H9 (cell line): ENCODE measurements at regions not wholly inside any gene's neighbourhood (a gene's known extent, or its start where the extent isn't known, plus 50 kb on each side); places are given as distances from the start of the nearest gene placed in this dataset.

Source experiments
- DNase-seq: peaks from one replicate; pipeline ENCODE4 v3.0.0-alpha.2; 2017
- H2AFZ ChIP-seq: one replicate; pipeline ENCODE4 v1.6.1; 2013; ENCODE audit warnings: mild to moderate bottlenecking, low read length, control low read depth, moderate library complexity
- H2AK5ac ChIP-seq: 2 replicates; pipeline ENCODE4 v1.6.1; 2013; ENCODE audit warnings: low read length, control low read depth, mixed read lengths; ENCODE audit not compliant: insufficient read length
- H2BK120ac ChIP-seq: one replicate; pipeline ENCODE4 v1.6.1; 2013; ENCODE audit warnings: low read depth, mild to moderate bottlenecking, low read length, control low read depth, inconsistent platforms; ENCODE audit not compliant: poor library complexity, severe bottlenecking
- H2BK12ac ChIP-seq: 2 replicates; pipeline ENCODE4 v1.6.1; 2013; ENCODE audit warnings: low read length, control low read depth, mixed read lengths, low read depth; ENCODE audit not compliant: insufficient read length
- H2BK15ac ChIP-seq: 2 replicates; pipeline ENCODE4 v1.6.1; 2013; ENCODE audit warnings: low read depth, low read length, control low read depth
- H2BK20ac ChIP-seq: one replicate; pipeline ENCODE4 v1.6.1; 2013; ENCODE audit warnings: low read depth, mild to moderate bottlenecking, low read length, control low read depth, inconsistent platforms; ENCODE audit not compliant: poor library complexity, severe bottlenecking
- H2BK5ac ChIP-seq: 2 replicates; pipeline ENCODE4 v1.6.1; 2013; ENCODE audit warnings: low read length, control low read depth, mixed read lengths; ENCODE audit not compliant: insufficient read length
- H3K14ac ChIP-seq: 2 replicates; pipeline ENCODE4 v1.6.1; 2013; ENCODE audit warnings: low read length, control low read depth; ENCODE audit not compliant: insufficient read depth
- H3K18ac ChIP-seq: 2 replicates; pipeline ENCODE4 v1.6.1; 2013; ENCODE audit warnings: low read depth, mild to moderate bottlenecking, mixed read lengths, low read length, control low read depth; ENCODE audit not compliant: insufficient read length
- H3K23ac ChIP-seq: 2 replicates; pipeline ENCODE4 v1.6.1; 2013; ENCODE audit warnings: low read length, control low read depth, mixed read lengths, low read depth; ENCODE audit not compliant: insufficient read length
- H3K23me2 ChIP-seq: 2 replicates; pipeline ENCODE4 v1.6.1; 2013; ENCODE audit warnings: low read depth, mild to moderate bottlenecking, mixed read lengths, low read length, control low read depth; ENCODE audit not compliant: insufficient read length, poor library complexity, severe bottlenecking
- H3K27ac ChIP-seq: 2 replicates; pipeline ENCODE4 v1.5.1; 2013; ENCODE audit warnings: low read length, control low read depth, mixed read lengths, low read depth; ENCODE audit not compliant: insufficient read length
- H3K27me3 ChIP-seq: 2 replicates; pipeline ENCODE4 v1.6.1; 2013; ENCODE audit warnings: low read length, control low read depth, inconsistent platforms; ENCODE audit not compliant: insufficient read depth
- H3K4ac ChIP-seq: 2 replicates; pipeline ENCODE4 v1.6.1; 2013; ENCODE audit warnings: low read depth, mild to moderate bottlenecking, control low read depth, inconsistent platforms, low read length, moderate library complexity
- H3K4me1 ChIP-seq: 2 replicates; pipeline ENCODE4 v1.6.1; 2013; ENCODE audit warnings: low read length, control low read depth, inconsistent platforms; ENCODE audit not compliant: insufficient read depth
- H3K4me2 ChIP-seq: 2 replicates; pipeline ENCODE4 v1.6.1; 2013; ENCODE audit warnings: low read length, control low read depth, mixed read lengths; ENCODE audit not compliant: insufficient read length, insufficient read depth
- H3K56ac ChIP-seq: 2 replicates; pipeline ENCODE4 v1.6.1; 2013; ENCODE audit warnings: low read depth, mild to moderate bottlenecking, mixed read lengths, low read length, control low read depth; ENCODE audit not compliant: insufficient read length
- H3K79me1 ChIP-seq: 2 replicates; pipeline ENCODE4 v1.6.1; 2013; ENCODE audit warnings: low read depth, mild to moderate bottlenecking, moderate library complexity, low read length, control low read depth, inconsistent platforms; ENCODE audit not compliant: insufficient read depth, poor library complexity, severe bottlenecking
- H3K79me2 ChIP-seq: 2 replicates; pipeline ENCODE4 v1.6.1; 2013; ENCODE audit warnings: low read length, control low read depth, inconsistent platforms; ENCODE audit not compliant: insufficient read depth
- H3K9ac ChIP-seq: 2 replicates; pipeline ENCODE4 v1.6.1; 2013; ENCODE audit warnings: low read length, control low read depth, mixed read lengths; ENCODE audit not compliant: insufficient read length; ENCODE audit errors: extremely low read depth
- H3K9me3 ChIP-seq: one replicate; pipeline ENCODE4 v1.6.1; 2013; ENCODE audit warnings: low read depth, low read length, inconsistent platforms; ENCODE audit not compliant: control insufficient read depth
- H3T11ph ChIP-seq: one replicate; pipeline ENCODE4 v1.6.1; 2013; ENCODE audit warnings: mild to moderate bottlenecking, low read length, control low read depth, inconsistent platforms
- H4K20me1 ChIP-seq: one replicate; pipeline ENCODE4 v1.6.1; 2013; ENCODE audit not compliant: control insufficient read depth, insufficient read length, insufficient read depth
- H4K5ac ChIP-seq: 2 replicates; pipeline ENCODE4 v1.6.1; 2013; ENCODE audit warnings: low read depth, mild to moderate bottlenecking, mixed read lengths, low read length, control low read depth; ENCODE audit not compliant: insufficient read length
- H4K8ac ChIP-seq: replicated peaks from 2 replicates; pipeline ENCODE4 v1.6.1; 2013; ENCODE audit warnings: low read length, control low read depth, mixed read lengths, low read depth; ENCODE audit not compliant: insufficient read length
- H4K91ac ChIP-seq: 2 replicates; pipeline ENCODE4 v1.6.1; 2013; ENCODE audit warnings: low read depth, mild to moderate bottlenecking, moderate library complexity, mixed read lengths, low read length, control low read depth; ENCODE audit not compliant: insufficient read length
- H3K27ac Mint-ChIP-seq, 3 experiments: 2 replicates in 2 of 3; 3 replicates in 1 of 3; pipeline ENCODE4 v1.8.0; 2020 to 2021; ENCODE audit warnings: mixed read lengths in 3 of 3, mild to moderate bottlenecking in 1 of 3, moderate library complexity in 1 of 3
- H3K27me3 Mint-ChIP-seq: 2 replicates; pipeline ENCODE4 v1.8.0; 2021; ENCODE audit warnings: low read depth, mild to moderate bottlenecking, moderate library complexity, mixed read lengths
- H3K36me3 Mint-ChIP-seq, 3 experiments: 2 replicates in 2 of 3; 3 replicates in 1 of 3; pipeline ENCODE4 v1.8.0; 2020 to 2021; ENCODE audit warnings: low read depth in 3 of 3, mixed read lengths in 3 of 3; ENCODE audit not compliant: insufficient read depth in 1 of 3
- H3K4me1 Mint-ChIP-seq, 2 experiments: 2 replicates each; pipeline ENCODE4 v1.8.0; 2020; ENCODE audit warnings: mixed read lengths in 2 of 2
- H3K4me3 Mint-ChIP-seq, 2 experiments: 2 replicates in 1 of 2; 3 replicates in 1 of 2; pipeline ENCODE4 v1.8.0; 2020 to 2021; ENCODE audit warnings: mild to moderate bottlenecking in 2 of 2, mixed read lengths in 2 of 2, moderate library complexity in 1 of 2
- H3K9me3 Mint-ChIP-seq, 2 experiments: 2 replicates in 1 of 2; 3 replicates in 1 of 2; pipeline ENCODE4 v1.8.0; 2020; ENCODE audit warnings: mild to moderate bottlenecking in 2 of 2, mixed read lengths in 2 of 2, moderate library complexity in 1 of 2
- WGBS: extraction: QIAGEN DNeasy Blood & Tissue Kit; methylation state at CpG from one replicate; pipeline ENCODE4 v1.1.7; 2013; ENCODE audit warnings: missing lambda C conversion rate, low lambda C conversion rate, mixed read lengths; ENCODE audit not compliant: insufficient read length; ENCODE audit errors: extremely low coverage; 5-methylcytosine and 5-hydroxymethylcytosine counted together
- TF ChIP-seq, protein P1 (sequence below): fragments of 200-600 bp; sonication (generic); conservative IDR thresholded peaks from 3 replicates; pipeline ENCODE4 v1.8.0; 2021; ENCODE audit warnings: antibody characterized with exemption, mild to moderate bottlenecking

DNA sequence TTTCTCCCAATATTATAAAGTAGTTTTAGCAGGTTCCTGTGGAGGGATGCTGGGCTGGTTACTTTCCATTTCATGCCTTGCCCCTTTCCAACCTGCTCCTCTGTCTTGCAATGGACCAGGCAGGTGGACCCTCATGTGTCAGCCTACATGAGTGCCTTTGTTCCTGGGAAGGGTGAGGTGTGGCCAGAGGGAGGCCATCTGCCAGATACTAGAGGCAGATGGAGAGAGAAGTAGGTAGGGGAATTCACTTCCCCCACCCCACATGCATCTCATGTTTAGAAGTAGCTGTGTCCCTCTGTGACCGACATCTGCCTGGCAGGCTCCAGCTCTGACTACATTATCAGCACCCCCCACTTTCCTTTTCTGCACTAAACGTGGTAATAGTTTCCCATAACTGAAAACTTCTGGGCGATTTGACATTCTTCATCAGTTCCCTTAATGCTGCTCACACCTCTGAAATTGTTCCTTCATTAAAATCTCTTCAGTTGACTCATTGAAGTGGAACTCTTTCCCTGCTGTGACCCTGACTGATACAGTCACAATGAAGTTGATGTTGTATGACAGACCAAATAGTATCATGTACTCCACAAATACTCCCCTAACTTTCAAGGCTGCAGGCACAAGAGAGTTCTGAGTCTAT is 396.3 kb upstream of the FZD8 start:
- TF ChIP-seq, protein P1, sequence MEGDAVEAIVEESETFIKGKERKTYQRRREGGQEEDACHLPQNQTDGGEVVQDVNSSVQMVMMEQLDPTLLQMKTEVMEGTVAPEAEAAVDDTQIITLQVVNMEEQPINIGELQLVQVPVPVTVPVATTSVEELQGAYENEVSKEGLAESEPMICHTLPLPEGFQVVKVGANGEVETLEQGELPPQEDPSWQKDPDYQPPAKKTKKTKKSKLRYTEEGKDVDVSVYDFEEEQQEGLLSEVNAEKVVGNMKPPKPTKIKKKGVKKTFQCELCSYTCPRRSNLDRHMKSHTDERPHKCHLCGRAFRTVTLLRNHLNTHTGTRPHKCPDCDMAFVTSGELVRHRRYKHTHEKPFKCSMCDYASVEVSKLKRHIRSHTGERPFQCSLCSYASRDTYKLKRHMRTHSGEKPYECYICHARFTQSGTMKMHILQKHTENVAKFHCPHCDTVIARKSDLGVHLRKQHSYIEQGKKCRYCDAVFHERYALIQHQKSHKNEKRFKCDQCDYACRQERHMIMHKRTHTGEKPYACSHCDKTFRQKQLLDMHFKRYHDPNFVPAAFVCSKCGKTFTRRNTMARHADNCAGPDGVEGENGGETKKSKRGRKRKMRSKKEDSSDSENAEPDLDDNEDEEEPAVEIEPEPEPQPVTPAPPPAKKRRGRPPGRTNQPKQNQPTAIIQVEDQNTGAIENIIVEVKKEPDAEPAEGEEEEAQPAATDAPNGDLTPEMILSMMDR = no peak
- Histone ChIP-seq H2AK5ac (no peak overlapping the region), H4K91ac (no peak overlapping the region), H4K8ac (no peak overlapping the region), H4K20me1 (no peaks in the 10 kb centered on the region), H2AFZ (no peak overlapping the region), H3K14ac (no peak overlapping the region), H2BK12ac (no peak overlapping the region), H3T11ph (no peak overlapping the region), H3K4me2 (no peak overlapping the region), H3K27me3 (no peaks in the 10 kb centered on the region), H3K4me1 (no peaks in the 10 kb centered on the region), H3K27ac (no peak overlapping the region), H2BK15ac (no peak overlapping the region), H2BK120ac (no peak overlapping the region), H3K9ac (no peak overlapping the region), H2BK20ac (no peak overlapping the region), H3K18ac (no peak overlapping the region), H3K23me2 (no peaks in the 10 kb centered on the region), H3K23ac (no peak overlapping the region), H2BK5ac (no peak overlapping the region), H3K9me3 (no peaks in the 10 kb centered on the region), H3K56ac (no peak overlapping the region), H3K4ac (no peak overlapping the region), H3K79me1 (no peaks in the 10 kb centered on the region), H3K79me2 (no peaks in the 10 kb centered on the region), H4K5ac (no peak overlapping the region)
- WGBS = no CpG with 5 or more reads among the region's 3 CpGs
- no peak for DNase-seq
- Mint-ChIP-seq H3K27ac (no peak overlapping the region; a peak in 1 of 7 replicates), H3K36me3 (no peaks in the 10 kb centered on the region), H3K4me1 (peaks cover 16 to 23% of the 10 kb centered on the region in 2 experiments), H3K27me3 (no peaks in the 10 kb centered on the region), H3K9me3 (no peaks in the 10 kb centered on the region), H3K4me3 (no peak overlapping the region)
